ENCODE measurements at regions not wholly inside any gene's neighbourhood (a gene's known extent, or its start where the extent isn't known, plus 50 kb on each side); places are given as distances from the start of the nearest gene placed in this dataset.

DNA sequence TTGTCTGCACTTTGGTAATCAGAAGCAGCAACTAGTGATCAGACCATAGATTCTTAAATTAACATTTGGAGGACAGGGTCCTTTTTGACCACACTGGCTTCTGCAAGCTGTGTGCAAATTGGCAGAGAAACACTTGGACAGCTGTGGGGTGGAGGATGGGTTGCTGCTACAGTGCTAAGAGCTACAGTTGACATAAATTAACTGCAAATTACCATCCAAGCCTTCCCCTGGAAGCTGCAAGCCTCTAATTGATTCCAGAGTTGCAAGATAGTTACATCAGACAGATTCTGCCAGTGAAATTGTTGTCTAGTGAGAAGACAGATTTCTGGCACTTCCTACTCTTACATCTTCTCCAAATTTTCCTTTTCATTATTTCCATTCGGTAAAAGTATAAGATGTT is 517.7 kb downstream of the DIRAS2 start:
- no peaks in the 10 kb centered on the region for H3K9me3 ChIP-seq
- H3K27ac ChIP-seq, result no peak overlapping the region
- no peaks in the 10 kb centered on the region for H3K36me3 ChIP-seq
- H3K4me3 ChIP-seq, result no peak overlapping the region
- 50% methylated on average over 1 of the region's 1 CpG for WGBS
- no peak for DNase-seq (ENCODE audit: low spot score in 2 of 2)
- H3K4me1 ChIP-seq, result peaks cover 2% of the 10 kb centered on the region
- peaks cover 4% of the 10 kb centered on the region for H3K27me3 ChIP-seq
- TF ChIP-seq POLR2A (IDR thresholded peaks at IDR 0.05), result no peak
- TF ChIP-seq, protein P1, sequence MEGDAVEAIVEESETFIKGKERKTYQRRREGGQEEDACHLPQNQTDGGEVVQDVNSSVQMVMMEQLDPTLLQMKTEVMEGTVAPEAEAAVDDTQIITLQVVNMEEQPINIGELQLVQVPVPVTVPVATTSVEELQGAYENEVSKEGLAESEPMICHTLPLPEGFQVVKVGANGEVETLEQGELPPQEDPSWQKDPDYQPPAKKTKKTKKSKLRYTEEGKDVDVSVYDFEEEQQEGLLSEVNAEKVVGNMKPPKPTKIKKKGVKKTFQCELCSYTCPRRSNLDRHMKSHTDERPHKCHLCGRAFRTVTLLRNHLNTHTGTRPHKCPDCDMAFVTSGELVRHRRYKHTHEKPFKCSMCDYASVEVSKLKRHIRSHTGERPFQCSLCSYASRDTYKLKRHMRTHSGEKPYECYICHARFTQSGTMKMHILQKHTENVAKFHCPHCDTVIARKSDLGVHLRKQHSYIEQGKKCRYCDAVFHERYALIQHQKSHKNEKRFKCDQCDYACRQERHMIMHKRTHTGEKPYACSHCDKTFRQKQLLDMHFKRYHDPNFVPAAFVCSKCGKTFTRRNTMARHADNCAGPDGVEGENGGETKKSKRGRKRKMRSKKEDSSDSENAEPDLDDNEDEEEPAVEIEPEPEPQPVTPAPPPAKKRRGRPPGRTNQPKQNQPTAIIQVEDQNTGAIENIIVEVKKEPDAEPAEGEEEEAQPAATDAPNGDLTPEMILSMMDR (IDR thresholded peaks at IDR 0.05), result no peak
- no peak for TF ChIP-seq POLR2AphosphoS5 (IDR thresholded peaks at IDR 0.05)
- no peak for TF ChIP-seq EP300 (IDR thresholded peaks at IDR 0.05)

DNA sequence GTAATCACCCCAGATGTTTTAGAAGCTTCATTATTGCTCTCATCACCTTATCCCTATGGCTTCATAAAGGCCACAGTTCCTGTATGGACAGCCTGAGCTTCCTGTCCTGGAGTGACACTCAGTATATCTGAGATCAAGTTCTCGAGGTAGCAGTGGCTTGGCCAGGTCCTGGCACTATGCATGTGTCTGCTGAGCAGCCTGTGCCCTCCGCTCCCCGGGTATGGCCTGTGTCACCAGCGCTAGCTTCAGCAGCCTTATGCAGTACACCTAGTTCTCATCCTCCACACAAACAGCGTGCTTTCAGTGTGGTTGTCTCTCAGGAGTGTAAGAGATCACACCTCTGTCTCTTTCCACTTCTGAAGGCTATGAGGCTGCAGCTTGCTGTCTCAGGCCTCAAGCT is 514.7 kb downstream of the DIRAS2 start:
- no peak for TF ChIP-seq POLR2AphosphoS5 (IDR thresholded peaks at IDR 0.05)
- TF ChIP-seq, protein P1 (IDR thresholded peaks at IDR 0.05), result no peak
- Histone ChIP-seq H3K9me3 (no peaks in the 10 kb centered on the region), H3K27ac (no peak overlapping the region), H3K27me3 (peaks cover 4% of the 10 kb centered on the region), H3K36me3 (no peaks in the 10 kb centered on the region), H3K4me1 (peaks cover 2% of the 10 kb centered on the region), H3K4me3 (no peak overlapping the region)
- no peak for DNase-seq (ENCODE audit: low spot score in 2 of 2)
- 85% methylated on average over 5 of the region's 5 CpGs for WGBS

DNA sequence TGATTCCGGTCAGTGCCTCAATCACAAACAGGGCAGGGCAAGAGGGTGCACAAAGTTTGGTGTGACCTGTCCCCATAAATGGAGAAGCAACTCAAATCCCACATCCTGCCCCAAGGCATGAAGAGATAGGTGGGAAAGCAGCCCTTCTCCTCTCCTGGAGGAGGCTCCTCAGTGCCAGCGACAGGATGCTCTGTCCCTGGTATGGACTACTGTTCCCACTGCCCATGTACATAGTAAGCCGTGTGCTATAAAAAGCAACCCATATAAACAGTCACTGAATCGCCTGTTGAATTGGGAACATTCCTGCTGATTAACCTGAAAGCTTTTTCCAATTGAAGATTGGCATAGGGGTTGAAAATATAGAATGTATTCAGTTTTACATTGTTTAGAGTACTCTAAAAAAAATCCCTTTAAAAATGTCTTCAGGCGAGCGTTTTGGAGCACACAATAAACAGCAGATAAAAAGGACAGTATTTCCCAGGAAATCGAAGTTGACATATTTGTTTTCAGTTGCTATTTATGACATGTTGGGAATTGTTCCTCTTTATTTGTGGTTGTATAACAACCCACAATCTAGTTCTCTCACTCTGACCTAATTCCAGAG is 513.9 kb downstream of the DIRAS2 start:
- Histone ChIP-seq H3K9me3 (no peaks in the 10 kb centered on the region), H3K27ac (no peak overlapping the region), H3K4me3 (no peak overlapping the region), H3K4me1 (peaks cover 2% of the 10 kb centered on the region), H3K27me3 (peaks cover 4% of the 10 kb centered on the region), H3K36me3 (no peaks in the 10 kb centered on the region)
- WGBS, result 76% methylated on average over 7 of the region's 7 CpGs
- TF ChIP-seq, protein P1 (IDR thresholded peaks at IDR 0.05), result no peak
- TF ChIP-seq POLR2A (IDR thresholded peaks at IDR 0.05), result no peak
- no peak for DNase-seq (ENCODE audit: low spot score in 2 of 2)

DNA sequence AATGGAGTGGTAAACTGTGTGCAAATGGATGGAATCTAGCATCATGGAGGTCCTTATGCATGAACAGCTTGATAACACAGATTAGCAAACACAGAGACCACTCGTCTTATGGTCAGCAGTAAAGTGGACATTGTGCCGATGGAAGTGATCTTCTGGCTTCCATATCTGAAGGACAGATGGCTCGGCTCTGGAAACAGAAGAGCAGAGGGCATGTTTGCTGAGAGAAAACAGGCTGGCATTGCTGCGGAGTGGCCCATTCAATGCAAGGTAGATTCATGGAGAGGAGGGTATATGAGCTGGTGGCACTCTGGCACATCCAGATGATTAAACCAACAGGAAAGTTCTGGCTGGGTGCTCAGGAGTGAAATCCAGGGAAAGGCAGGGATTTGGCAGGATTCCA is 513.2 kb downstream of the DIRAS2 start:
- Histone ChIP-seq H3K4me1 (peaks cover 2% of the 10 kb centered on the region), H3K4me3 (no peak overlapping the region), H3K27ac (no peak overlapping the region), H3K9me3 (no peaks in the 10 kb centered on the region), H3K36me3 (no peaks in the 10 kb centered on the region), H3K27me3 (peaks cover 4% of the 10 kb centered on the region)
- DNase-seq (ENCODE audit: low spot score in 2 of 2), result no peak
- TF ChIP-seq, protein P1 (IDR thresholded peaks at IDR 0.05), result no peak
- TF ChIP-seq EP300 (IDR thresholded peaks at IDR 0.05), result no peak
- no peak for TF ChIP-seq POLR2A (IDR thresholded peaks at IDR 0.05)
- TF ChIP-seq POLR2AphosphoS5 (IDR thresholded peaks at IDR 0.05), result no peak
- WGBS, result 95% methylated on average over 4 of the region's 4 CpGs

DNA sequence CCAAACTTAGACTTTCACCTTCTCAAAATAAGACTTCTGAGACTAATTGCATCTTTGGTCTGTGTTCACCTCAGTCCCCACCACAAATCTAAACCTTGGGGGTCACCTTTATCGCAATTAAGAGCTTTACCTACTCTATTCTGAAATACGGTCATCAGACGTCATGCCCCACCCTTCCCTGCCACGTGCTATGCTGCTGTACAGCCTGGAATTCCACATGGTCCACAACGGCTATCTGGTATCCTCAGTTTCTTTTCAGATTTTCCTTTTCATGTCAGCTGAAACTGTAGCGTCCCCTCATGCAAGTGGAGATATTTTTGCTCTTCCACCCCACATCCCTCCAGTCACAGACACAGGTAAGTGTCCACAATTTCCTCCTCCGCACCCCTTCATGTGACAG is 511.1 kb downstream of the DIRAS2 start:
- no peak for DNase-seq (ENCODE audit: low spot score in 2 of 2)
- Histone ChIP-seq H3K4me3 (no peak overlapping the region), H3K36me3 (no peaks in the 10 kb centered on the region), H3K4me1 (no peaks in the 10 kb centered on the region), H3K9me3 (no peaks in the 10 kb centered on the region), H3K27ac (no peak overlapping the region), H3K27me3 (peaks cover 4% of the 10 kb centered on the region)
- 82% methylated on average over 7 of the region's 7 CpGs for WGBS
- no peak for TF ChIP-seq EP300 (IDR thresholded peaks at IDR 0.05)
- TF ChIP-seq, protein P1 (IDR thresholded peaks at IDR 0.05), result no peak
- TF ChIP-seq POLR2A (IDR thresholded peaks at IDR 0.05), result no peak
- TF ChIP-seq POLR2AphosphoS5 (IDR thresholded peaks at IDR 0.05), result no peak

Data from suprapubic skin (tissue), 4 donors.